NCI-H146 (cell line): ENCODE measurements at regions not wholly inside any gene's neighbourhood (a gene's known extent, or its start where the extent isn't known, plus 50 kb on each side); places are given as distances from the start of the nearest gene placed in this dataset.

Experiments
- DNase-seq: peaks from one replicate; lab custom pipeline; 2025; lab: John Stamatoyannopoulos, UW

DNA sequence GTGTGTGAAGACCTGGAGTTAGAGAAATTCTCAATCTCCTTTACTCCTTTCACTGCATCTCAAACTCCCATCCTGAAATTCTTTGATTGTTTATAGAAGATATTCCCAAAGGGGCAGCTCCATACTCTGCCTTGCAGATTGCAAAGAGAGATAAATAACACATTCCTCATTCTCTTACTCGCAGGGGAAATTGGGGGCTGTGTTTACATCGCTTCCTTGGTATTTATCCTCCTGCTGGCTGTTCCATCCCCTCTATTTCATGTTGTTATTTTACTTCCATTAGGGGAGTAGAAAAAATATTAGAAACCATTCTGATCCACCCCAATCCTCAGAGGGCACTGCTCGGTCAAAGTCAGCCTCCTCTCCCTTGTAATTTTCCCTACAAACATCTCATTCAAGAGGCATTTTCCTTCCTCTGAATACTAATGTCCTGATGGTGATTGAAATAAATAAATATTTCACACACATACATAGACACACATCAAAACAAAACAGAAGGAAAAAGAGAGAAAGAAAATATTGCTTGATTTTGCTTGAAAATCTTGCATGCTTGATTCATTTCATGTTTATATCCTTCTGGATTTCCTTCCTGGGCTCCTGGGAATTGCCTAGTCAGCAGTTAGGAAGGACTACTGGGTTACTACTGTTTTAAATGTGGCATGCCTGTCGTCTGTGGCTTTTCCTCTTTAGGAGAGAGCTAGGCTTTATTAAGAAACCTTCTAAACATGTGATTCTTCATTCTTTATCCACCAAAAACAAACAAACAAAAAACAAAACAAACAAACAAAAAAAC lies 420.1 kb upstream of the PAPPA start:
- no peak for DNase-seq

DNA sequence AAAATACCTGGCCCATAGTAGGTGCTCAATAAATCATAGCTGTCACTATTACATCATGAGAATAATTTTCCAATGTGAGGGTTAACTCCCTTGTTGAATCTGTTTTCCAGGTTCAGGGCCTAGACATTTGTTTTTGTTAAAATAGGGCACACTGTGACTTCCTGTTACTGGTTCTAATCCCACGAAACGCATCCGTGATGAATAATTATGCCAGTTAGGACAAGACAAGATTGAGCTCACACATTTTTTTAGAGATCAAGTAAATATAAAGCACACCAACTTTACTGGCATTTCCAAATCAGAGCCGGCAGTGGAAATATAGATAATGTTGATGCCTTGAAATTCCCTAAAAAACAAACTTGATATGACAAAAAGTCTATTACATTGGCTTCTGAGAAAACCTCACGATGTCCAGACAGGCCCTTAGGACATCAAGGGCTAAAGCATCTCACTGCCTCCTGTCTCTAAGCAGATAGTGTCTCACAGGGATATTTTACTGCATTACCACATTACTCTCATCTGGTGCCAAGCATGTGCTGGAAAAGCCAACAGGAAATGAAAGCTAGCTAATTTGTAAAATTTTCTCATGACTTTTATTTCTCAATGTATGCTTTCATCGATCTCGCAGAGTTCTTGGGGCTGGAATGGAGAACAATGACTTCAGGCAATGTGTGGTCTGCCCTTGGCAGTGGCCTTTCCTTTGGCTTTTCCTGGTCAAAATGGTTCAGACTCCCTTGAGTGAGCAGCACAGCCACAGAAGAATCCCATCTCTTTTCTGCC lies 414.3 kb upstream of the PAPPA start:
- no peak for DNase-seq

DNA sequence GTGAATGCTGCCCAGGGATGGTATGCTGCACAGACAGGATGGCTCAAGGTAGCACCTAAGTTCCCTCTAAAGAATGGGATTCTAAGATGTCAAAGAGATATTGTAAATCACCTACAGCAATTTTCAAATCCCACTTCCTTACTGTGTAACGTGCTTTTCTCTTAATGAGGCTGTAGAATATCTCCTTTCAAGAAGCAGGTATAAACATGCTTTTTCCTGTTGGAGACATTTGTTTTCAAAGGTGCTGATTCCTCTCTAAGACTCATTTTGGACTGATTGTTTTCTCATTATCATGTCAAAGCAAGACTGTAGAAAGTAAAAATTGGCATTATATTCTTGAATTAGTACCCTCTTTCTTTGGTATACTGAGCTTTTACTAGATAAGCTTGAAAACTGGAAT lies 412.6 kb upstream of the PAPPA start:
- DNase-seq, result no peak

DNA sequence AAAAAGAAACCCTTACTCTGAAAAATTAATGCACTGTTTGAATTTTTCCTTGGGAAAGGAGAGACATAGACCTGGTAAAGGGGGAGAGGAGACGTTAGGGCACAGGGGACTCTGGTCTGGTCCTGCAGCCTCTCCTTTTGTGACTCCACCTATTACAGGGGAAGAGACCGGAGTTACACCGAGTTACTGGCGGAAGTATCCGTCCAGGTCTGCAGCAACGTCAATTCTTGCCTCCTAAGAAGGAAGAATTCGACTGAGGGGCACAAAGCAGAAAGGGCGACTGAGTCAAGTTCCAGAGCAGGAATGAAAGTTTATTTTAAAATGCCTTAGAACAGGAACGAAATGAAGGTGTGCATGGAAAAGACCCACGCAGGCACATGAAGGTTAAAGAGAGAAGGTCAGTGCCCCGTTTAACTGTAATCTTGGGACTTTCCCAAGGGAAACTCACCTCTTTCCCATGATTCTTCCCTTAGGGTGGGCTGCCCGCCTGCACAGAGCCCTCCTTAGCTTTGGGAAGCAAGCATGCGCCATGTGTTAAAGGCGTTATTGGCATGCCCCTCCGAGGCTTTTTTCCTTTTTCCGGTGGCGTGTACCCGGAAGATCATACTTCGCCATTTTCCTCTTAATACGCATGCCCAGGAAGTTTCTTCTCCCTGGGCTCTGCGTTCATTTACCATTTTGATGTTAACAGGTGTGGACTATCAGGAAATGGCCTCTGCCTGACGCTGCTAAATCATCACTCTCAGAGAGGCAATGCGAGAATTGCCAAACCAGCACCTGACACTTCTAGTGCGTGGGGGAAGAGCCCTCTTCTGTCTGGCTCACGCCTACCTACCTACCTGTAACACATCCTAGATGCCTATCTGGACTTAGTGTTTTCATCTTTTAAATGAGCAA lies 409.6 kb upstream of the PAPPA start:
- DNase-seq, result no peak

DNA sequence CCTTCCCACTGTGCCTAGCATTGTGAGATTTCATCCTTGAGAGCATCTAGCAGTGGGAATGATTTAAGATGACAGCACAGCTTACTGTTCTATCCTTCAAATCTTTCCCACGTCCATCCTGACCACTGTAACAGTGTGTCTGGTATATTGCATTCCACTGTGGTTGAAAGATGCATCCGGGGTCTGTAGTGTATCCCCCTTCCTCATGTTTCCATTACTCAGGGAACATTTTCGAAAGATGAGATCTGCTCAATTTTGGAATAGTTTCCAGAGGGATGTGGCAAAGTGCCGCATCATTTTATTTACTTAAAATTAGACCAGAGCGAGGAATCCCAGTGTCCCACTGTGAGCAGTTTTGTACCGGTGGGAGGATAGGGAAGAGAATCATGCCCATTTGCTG lies 407.1 kb upstream of the PAPPA start:
- no peak for DNase-seq

DNA sequence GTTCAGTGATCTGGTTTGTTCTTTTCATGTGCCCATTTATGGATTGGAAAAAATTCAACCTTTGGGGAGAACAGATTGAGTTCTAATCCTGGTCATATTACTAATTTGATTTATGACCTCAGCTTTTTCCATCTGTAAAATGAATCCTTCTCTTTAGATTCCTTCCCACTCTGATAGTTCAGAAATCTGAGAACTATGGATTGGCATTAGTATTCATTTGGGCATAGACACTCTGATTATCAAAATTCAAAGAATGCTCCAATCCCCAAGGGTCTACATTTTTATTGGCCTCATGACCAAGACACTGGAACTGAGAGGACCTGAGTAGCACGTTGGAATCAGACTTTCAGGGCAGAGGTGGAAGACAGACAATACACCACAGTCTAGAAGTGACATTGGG lies 405.9 kb upstream of the PAPPA start:
- no peak for DNase-seq

DNA sequence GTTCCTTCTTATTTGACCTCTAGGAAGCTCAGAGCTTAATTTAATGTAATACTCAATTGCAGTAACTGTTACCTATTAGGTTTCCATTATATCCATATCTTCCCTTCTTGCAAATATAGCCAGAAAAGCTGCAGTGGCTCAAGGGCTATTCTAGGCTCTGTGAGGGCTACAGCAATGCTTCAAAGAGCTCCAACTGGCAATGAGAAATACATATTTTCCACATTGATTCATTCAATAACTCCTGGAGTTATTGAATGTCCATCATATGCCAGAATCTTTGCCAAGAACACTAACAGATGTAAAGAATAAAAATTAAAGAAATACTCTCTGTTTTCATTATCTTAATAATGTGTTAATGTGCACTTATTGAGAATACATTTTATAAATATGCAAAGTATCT lies 396.9 kb upstream of the PAPPA start:
- no peak for DNase-seq

DNA sequence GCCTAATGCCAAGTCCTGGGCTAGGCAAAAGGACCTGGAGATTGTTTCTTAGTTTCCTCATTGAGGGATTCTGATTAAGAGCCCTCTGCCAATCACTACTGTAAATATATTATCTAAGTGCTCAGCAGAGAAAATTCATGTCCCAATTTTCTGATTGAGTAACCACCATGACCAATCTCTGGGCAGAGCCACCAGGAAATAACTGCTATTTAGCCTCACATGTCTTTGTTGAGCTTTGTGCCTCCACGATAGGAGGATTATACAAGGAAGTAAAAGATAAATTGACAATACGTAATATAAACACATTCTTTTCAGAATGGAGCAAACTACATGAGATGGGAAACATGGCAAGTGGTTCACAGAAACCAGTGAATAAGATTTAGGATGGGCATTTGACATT lies 396.1 kb upstream of the PAPPA start:
- DNase-seq, result no peak

DNA sequence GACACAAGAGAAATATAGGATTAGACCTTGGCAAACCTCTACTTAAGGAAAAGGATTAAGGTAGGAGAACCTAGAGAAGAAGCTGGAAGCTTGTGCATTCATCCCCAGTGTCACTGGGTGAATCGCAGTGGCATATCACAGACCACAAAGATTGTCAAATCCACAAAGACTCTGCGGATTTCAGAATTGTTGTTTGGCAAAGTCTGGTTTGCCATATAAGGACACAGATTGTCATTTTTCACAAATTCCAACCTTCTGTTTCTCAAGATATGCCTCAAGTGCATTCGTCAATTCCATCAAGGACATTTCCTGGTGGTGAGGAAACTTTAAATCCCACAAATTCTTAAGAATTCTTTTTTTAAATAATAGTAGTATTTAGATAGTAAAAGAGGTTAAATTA lies 395.1 kb upstream of the PAPPA start:
- no peak for DNase-seq

DNA sequence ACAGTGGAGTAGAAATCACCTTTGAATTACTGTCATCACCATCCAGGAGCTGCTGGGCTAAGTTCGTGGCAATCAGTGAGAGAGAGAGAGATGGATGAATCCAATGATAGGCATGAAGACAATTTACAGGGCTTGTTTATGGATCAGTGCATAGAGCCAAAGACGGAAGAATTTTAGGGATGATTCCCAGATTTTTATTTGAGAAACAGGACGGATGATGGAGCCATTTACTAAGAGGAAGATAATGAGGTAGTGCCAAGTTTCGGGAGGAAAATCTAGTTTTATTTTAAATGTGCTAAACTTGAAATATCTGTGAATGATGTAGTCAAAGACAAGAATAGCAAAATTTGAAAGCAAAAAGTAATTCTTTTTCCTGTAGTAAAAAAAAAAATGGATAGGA lies 394.2 kb upstream of the PAPPA start:
- DNase-seq, result no peak

DNA sequence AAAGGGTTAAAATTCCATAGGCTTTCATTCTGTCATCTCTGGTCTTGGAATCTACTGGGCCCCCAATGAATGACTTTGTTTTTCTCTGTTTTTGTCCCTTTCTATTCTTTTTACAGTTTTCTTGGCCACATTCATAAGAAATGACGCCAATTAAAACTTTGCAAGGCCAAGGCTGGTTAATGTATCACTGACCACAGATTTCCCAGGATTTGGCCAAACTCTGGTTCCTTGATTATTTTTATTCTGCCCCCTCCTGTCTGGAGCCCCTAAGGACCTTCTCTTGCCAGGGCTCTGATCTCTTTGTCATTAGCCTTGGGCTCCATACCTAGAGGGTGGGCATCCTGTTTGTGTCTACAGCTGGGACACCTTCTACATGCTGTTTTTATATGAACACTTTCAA lies 388.9 kb upstream of the PAPPA start:
- no peak for DNase-seq

DNA sequence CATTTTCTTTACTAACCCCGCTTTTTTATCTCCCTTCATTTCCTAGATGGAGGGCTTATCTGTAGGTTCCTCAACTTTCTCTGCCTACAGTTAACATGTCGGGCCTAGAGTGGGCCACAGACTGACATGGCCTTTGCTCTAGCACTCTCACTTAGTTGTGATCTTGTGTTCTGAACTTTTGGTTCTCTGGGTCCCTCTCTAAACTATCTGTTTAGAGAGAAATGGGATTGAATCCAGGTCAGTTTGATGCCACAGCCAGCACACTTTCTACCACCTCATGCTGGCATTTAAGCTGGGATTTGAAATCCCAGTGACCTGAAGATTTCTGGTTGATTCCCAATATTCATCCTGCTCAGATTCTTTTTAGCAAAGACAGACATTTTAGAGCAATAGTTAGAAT lies 388.5 kb upstream of the PAPPA start:
- DNase-seq, result no peak

DNA sequence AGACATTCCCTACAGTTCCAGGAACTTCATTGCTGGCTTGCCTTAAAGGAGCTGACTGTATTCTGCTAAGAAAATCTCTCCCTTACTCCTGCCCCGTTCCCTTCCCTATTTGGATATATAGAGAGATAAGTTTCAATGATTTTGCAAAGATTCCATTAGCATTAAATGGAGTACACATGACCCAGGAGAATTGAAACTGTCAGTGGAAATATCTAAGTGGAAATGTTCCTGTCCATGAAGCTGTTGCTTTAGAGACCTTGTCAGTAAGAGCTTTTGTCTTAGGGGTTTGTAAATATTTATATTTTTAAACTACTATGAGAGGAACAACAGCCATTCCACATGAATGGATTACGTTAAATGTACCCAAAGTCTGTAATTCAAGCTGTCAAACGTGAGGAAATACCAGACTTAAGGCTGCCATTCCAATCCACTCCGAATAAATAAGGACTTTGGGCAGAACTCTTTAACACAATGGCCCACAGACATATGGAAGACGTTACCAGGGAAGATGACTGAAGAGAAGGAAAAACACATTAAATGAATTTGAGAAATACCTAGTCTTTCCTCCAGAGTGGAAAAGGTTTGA lies 387.1 kb upstream of the PAPPA start:
- DNase-seq, result no peak

DNA sequence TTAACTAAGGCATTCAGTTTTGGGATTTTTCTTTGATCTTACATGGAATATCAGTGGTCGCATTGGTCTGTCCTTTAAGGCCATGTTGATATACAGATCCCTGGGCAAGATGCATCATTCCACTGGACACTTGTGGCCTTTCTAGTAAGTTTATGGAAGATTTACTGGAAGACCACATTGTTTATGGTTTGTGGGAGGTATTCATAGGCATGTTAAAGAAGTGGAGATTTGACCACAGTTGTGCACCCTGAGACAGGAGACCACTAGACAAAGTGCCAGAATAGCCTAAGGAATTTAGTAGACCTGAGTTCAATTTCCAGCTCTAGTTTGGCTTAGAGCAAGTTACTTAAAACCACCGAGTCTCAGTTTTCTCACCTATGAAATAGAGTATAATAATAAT lies 383.1 kb upstream of the PAPPA start:
- DNase-seq, result no peak

DNA sequence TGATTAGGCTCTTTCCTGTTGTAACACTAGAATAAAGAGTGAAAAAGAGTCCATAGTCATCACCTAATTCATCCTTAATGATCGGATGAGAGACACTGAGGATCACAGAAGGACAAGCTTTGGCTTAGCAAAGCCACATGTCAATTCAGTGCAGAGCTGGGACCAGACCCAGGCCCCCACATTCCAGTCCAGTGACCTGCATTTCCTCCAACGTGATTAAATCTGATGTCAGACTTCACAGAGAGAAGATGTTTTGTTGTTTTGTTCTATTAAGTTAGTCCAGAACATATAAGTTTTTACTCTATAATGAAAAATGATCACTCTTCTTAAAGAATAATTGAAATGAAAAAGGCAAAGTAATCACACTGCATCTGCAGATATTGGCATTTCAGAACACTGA lies 377.9 kb upstream of the PAPPA start:
- DNase-seq, result no peak

DNA sequence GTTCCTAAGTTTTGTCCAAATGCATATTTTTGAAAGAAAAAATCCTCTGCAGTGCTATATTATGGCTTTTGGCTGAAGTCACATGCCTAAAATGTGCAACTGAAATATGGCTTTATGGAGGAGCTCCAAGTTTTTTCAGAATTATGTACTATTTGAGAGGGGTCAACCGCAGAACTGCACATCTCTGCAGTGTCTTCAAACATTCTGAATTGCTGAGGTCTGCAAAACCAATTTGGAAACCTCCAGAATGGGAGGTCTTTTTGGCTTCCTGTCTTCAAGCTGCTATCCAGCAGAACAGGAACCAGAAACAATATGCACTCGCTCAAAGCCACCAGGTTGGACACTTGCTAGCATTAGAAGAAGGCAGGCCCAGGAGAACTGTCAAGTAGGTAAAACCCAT lies 376.0 kb upstream of the PAPPA start:
- no peak for DNase-seq

DNA sequence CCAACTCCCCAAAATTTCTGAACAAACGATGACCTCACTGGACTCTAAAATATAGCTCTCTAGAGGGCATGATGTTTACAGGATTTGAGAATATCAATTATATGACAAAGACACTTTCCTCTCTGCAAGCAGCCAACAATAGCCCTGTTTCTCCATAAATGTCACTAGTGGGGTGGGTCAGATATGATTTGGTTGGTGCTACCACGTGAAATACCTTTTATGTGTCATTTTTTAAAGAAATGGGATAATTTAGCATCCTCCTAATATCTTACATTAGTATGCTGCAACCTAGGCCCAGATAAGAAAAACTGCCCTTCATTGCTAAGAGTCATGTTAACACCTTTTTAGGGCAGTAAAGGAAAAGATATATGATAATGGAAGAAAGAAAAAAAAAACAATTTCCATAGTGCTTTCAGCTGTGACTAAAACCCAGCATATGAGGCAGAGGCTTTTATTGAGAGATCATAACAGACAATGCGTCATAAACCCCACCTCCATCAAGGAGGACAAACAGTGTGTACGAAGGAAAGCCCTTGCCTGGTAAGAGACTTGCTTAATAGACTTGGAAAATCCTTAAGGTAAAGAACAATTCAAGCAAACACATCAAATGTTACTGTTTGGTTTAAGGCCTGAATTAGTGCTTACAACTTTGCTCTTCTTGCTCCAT lies 372.4 kb upstream of the PAPPA start:
- no peak for DNase-seq

DNA sequence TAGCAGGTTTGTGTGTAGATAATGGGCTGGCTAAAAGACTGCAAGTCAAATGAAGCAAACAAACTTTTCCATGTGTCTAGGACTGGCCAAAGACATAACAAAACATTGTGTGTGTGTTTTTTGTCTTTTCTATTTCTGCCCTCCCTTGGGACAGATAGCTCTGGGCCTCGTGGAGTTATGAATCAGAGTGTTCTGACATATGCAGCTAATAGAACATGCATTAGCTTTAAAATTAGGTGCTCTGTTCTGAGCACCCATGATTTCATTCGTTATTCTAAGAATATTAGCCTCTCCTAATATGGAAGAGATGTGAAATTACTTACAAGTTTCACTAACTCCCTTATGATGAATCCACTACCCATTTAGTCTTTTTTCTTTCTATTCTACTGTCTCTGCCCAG lies 367.3 kb upstream of the PAPPA start:
- no peak for DNase-seq

DNA sequence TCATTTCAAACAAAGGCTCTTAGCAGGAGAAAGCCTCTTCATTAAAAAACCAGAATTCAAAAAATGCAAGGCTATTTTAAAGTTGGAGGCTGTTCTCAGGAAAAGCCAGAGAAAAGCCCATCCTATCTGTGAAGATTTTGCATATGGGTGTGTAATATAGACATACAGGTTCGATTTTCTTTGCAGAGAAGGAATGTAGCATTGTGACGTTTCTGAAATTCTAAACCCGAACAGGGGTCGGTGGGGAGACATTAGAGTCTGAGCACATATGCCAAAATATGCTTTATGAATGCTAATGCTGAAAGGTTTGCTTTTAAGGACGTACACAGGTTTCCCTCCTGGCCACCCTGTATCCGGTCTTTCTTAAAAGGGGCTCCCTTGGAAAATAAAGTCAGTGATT lies 363.1 kb upstream of the PAPPA start:
- no peak for DNase-seq

DNA sequence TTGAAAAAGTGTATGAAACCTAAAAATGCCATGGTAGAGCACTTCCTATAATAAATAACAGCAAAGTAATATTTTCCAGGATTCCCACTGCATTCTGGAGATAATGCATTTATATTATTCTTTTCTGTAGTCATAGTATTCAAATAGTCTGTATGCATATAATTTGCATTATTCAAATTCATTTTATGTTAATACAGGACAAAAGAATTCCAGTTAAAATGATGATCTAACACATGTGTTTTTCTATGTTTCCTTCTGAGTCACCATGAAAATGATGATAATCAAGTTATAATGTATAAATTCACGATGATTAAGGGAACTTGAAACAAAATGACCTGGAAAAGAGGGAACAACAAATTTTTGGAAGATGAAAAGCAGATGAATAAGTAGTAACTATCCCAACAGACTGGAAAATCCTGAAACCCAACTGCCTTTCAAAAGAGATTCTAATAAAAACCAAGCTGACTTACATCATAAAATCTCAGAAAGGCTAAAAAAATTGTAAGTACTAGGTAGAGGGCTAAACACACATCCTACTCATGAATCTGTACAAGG lies 358.6 kb upstream of the PAPPA start:
- no peak for DNase-seq

DNA sequence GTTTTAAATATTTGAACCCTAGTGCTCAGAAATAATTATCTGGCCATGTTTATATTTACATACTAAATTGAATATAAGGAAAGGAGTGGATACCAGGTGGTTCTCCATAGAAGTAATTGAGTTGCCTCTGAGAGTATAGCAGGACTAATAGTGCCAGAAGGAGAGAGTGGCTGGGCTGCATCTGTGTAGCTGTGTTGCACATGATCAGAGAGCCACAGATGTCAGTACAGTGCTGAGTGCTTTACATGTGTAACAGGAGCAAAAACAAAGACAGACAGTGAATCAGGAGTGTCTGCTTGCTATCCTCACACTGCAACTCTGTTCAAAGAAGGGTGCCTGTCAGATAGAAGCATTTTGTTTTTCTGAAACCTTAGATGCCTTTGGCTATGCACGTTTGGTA lies 353.9 kb upstream of the PAPPA start:
- DNase-seq, result no peak
